ENCODE measurements at regions not wholly inside any gene's neighbourhood (a gene's known extent, or its start where the extent isn't known, plus 50 kb on each side); places are given as distances from the start of the nearest gene placed in this dataset.
"Not testable (repeated sequence)": the region's sequence is repeated elsewhere in the genome, so short reads cannot be mapped to it uniquely, and the experiment has no call there.

DNA sequence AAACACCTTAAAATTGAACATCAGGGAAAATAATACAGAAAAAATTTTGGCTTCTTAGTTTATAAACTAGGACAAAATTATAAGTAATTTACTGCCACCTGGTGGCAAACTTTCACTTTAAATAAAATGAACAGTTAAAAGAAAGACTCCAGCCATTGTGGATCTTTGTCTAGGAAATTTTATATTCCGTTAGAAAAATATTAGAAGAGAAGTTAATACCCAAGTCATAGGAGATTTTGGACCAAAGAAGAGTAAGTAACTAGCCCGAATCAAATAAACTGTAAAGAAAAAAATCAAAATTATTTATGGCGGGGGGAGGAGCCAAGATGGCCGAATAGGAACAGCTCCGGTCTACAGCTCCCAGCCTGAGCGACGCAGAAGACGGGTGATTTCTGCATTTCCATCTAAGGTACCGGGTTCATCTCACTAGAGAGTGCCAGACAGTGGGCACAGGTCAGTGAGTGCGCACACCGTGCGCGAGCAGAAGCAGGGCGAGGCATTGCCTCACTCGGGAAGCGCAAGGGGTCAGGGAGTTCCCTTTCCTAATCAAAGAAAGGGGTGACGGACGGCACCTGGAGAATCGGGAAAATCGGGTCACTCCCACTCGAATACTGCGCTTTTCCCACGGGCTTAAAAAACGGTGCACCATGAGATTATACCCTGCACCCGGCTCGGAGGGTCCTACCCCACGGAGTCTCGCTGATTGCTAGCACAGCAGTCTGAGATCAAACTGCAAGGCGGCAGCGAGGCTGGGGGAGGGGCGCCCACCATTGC, 73.4 kb upstream of the SCIN start:
- POLR2A ChIA-PET; H3K4me1 ChIP-seq (ENCODE audit: control insufficient read depth in 1 of 2, insufficient read depth in 2 of 2, low read depth in 1 of 2, low read length in 1 of 2); H4K20me1 ChIP-seq (ENCODE audit: insufficient read depth); H3F3A ChIP-seq (replicated peaks; ENCODE audit: insufficient read depth); H3K4me2 ChIP-seq; H3K9ac ChIP-seq; H3K9me3 ChIP-seq; H3K9me2 ChIP-seq; H3K36me3 ChIP-seq (replicated peaks in 1 of 2; ENCODE audit: control insufficient read depth in 1 of 2, insufficient read depth in 2 of 2, low read length in 1 of 2); H3K79me2 ChIP-seq (ENCODE audit: insufficient read depth); H3K27ac ChIP-seq (ENCODE audit: low read depth in 2 of 2, low read length in 1 of 2); H3K27me3 ChIP-seq (ENCODE audit: insufficient read depth): not testable (repeated sequence)
- WGBS (ENCODE audit: low lambda C conversion rate) = 61% methylated on average over 14 of the region's 31 CpGs
- TF ChIP-seq YY1 (IDR thresholded peaks at IDR 0.05; ENCODE audit: low read depth) (0 out of 2 replicates have a peak, but pooled peaks have one; percentile 53), SMC3 (IDR thresholded peaks at IDR 0.05; ENCODE audit: low read depth, low read length) (peak; percentile 31), RAD21 (IDR thresholded peaks at IDR 0.05; ENCODE audit: low read length) (peak; percentile 56), CTCF (IDR thresholded peaks at IDR 0.05) (peak; percentile 81)
- Histone ChIP-seq H3K4me3 (ENCODE audit: low read depth in 2 of 2, low read length in 1 of 2) (peak overlapping the region in 1 of 2 experiments; percentile 12; a peak in 1 of 4 replicates), H2AFZ (ENCODE audit: low read depth) (0 out of 2 replicates have a peak overlapping the region, but pooled peaks have one; percentile 4)
- CTCF ChIA-PET = interaction anchor here (0.9 to 4.9 kb wide), 5 partner anchors 8 to 60 kb away, joined by 3 to 90 read pairs (median 4); no protein-coding TSS in a partner anchor
- peak; percentile 44 for DNase-seq

DNA sequence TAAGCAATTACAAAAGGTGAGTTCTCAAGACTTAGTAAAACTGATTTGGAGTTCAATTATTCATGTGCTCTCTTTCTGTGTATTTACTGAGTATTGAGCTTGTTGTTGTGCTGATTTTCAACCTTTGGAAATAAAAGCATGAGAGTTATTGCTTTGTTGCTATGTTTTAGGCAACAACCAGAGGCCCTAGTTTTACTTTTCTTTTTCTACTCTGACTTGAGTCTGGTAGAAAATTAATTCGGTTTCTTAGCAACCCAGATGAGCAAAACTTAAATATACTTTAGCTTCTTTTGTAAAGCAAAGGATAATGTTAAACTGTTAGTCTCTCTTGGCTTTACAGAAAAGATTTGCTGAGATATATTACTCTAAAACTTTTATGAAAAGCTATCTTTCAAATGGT, 66.4 kb upstream of the SCIN start:
- POLR2A ChIA-PET = no interaction called here
- CTCF ChIA-PET = interaction anchor here (1.5 to 3.2 kb wide), 3 partner anchors 14 to 70 kb away, joined by 3 to 12 read pairs (median 10); no protein-coding TSS in a partner anchor
- DNase-seq = no peak

More for the DNA sequence above, 66.4 kb upstream of the SCIN start:
- Histone ChIP-seq H3K27me3 (ENCODE audit: insufficient read depth) (no peaks in the 10 kb centered on the region), H3K9me3 (no peaks in the 10 kb centered on the region), H2AFZ (ENCODE audit: low read depth) (no peak overlapping the region), H4K20me1 (ENCODE audit: insufficient read depth) (no peaks in the 10 kb centered on the region), H3K4me2 (no peak overlapping the region), H3K79me2 (ENCODE audit: insufficient read depth) (no peaks in the 10 kb centered on the region), H3K36me3 (replicated peaks in 1 of 2; ENCODE audit: control insufficient read depth in 1 of 2, insufficient read depth in 2 of 2, low read length in 1 of 2) (no peaks in the 10 kb centered on the region), H3K9me2 (no peaks in the 10 kb centered on the region), H3K27ac (ENCODE audit: low read depth in 2 of 2, low read length in 1 of 2) (no peak overlapping the region), H3F3A (replicated peaks; ENCODE audit: insufficient read depth) (no peaks in the 10 kb centered on the region), H3K4me1 (ENCODE audit: control insufficient read depth in 1 of 2, insufficient read depth in 2 of 2, low read depth in 1 of 2, low read length in 1 of 2) (no peaks in the 10 kb centered on the region), H3K9ac (no peak overlapping the region), H3K4me3 (ENCODE audit: low read depth in 2 of 2, low read length in 1 of 2) (no peak overlapping the region)
- WGBS (ENCODE audit: low lambda C conversion rate) = 3% methylated on average over 1 of the region's 1 CpG
- TF ChIP-seq POLR2AphosphoS5 (IDR thresholded peaks at IDR 0.05; ENCODE audit: low read depth, low read length) (no peak), NFIC (IDR thresholded peaks at IDR 0.05; ENCODE audit: borderline replicate concordance) (no peak)
- TF ChIP-seq, protein P1, sequence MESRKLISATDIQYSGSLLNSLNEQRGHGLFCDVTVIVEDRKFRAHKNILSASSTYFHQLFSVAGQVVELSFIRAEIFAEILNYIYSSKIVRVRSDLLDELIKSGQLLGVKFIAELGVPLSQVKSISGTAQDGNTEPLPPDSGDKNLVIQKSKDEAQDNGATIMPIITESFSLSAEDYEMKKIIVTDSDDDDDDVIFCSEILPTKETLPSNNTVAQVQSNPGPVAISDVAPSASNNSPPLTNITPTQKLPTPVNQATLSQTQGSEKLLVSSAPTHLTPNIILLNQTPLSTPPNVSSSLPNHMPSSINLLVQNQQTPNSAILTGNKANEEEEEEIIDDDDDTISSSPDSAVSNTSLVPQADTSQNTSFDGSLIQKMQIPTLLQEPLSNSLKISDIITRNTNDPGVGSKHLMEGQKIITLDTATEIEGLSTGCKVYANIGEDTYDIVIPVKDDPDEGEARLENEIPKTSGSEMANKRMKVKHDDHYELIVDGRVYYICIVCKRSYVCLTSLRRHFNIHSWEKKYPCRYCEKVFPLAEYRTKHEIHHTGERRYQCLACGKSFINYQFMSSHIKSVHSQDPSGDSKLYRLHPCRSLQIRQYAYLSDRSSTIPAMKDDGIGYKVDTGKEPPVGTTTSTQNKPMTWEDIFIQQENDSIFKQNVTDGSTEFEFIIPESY (IDR thresholded peaks at IDR 0.05; ENCODE audit: borderline replicate concordance, low read depth) = no peak

Data from SK-N-SH (cell line).